Activated CD4-positive, alpha-beta T cell treated with anti-CD3 and anti-CD28 coated beads, Interleukin-2, amount 50 U/mL, for 24 hours (primary cell): ENCODE measurements at regions not wholly inside any gene's neighbourhood (a gene's known extent, or its start where the extent isn't known, plus 50 kb on each side); places are given as distances from the start of the nearest gene placed in this dataset.

Experiments used
- DNase-seq, 2 donors: peaks; one replicate each; pipeline ENCODE4 v3.0.0-alpha.2; 2020; ENCODE audit warnings: low read depth in 1 of 2, low spot score in 1 of 2

DNA sequence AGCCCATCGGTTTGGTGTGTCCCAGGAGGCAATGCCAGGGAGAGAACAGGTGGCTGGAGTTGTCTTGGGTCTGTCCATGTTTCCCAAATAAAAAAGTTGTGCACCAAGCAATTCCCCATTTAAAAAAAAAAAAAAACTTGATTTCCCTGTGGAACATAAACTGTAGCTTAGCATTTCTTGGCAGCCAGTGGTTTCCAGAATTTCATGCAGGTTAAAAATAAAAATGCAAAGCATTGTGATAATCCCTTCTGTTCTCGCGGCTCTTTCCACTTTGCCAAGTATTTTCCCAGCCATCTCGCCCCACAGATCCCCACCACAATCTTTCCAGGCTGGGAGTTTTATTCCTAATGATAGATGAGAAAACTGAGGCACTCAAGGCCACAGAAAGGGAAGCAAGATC lies 51.4 kb upstream of the MSX1 start:
- DNase-seq: no peak

DNA sequence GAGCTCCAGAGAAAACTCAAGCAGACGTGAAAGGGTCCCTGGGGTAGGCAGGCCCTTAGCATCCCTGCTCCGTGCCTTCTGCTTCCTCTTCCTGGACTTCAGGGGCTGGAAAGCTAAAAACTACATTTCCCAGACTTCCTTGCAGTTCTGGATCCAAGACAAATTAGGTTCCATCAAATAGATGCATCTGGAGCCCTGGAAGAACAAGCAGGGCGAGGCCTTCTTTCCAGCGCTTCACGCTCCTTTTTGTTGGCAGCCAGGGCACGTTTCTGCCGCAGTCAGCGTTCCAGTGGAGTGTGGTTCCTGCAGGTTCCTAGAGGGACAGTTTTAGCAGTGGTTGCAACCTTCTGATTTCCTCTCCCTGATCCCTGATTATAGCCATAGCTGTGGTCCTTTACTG lies 53.6 kb upstream of the MSX1 start:
- DNase-seq: no peak

DNA sequence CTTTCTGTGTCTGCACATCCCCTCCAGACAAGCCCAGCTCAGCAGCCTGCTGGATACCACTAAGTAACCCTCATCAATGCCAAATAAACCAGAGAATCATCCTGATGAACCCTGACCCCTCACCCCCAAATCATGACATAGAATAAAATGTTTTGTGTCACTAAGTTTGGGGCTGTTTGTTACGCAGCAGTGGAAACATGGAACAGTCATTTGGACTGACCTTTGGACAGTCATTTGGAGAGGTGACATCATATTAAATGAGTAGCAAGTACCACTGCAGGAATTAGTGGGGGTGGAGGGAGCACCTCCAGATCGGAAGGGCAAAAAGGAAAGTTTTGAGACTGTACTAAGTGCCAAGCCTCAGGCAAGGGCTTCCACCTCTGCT lies 55.6 kb upstream of the MSX1 start:
- DNase-seq: no peak

- DNase-seq: no peak
Measured at GRCh38 chr4:4803216-4803911, 56.1 kb upstream of the MSX1 start.

GRCh38 chr4:4800646-4801408 lies 58.6 kb upstream of the MSX1 start:
- no peak for DNase-seq

DNA sequence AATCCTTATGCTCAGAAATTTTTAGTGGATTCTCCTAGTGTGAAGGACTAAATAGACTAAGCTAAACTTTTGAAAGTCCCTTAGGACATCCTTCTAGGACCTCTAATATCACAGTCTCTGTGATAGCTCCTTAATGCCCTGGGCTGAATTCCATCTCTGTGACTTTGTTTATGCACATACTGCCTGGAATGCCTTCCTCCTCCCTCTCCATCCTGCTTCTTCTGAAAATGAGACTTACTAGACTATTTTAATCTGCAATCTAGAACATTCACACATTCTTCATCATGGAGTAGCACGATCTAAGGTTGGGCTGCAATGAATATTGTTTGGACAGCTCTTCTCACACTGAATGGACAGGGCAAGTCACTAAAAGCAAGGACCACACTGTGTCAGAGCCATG lies 65.0 kb upstream of the MSX1 start:
- no peak for DNase-seq

DNA sequence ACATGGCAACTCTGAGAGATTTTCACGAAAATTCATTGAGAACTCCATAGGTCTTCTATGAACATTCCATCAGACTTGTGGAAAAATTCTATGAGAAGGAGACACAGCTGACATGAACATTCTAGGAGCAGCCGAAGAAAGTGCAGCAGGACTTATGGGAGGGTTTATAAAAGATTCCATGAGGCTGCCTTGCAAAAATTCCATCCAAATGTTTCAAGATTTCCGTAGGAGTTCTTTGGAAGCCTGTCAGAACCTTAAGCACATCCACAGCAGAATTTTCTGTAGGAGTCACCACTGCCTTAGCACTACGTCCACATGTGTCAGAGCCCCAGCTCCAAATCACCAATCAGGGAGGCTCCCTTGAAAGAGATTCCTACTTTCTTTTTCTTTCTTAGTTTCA lies 67.0 kb upstream of the MSX1 start:
- DNase-seq: no peak

DNA sequence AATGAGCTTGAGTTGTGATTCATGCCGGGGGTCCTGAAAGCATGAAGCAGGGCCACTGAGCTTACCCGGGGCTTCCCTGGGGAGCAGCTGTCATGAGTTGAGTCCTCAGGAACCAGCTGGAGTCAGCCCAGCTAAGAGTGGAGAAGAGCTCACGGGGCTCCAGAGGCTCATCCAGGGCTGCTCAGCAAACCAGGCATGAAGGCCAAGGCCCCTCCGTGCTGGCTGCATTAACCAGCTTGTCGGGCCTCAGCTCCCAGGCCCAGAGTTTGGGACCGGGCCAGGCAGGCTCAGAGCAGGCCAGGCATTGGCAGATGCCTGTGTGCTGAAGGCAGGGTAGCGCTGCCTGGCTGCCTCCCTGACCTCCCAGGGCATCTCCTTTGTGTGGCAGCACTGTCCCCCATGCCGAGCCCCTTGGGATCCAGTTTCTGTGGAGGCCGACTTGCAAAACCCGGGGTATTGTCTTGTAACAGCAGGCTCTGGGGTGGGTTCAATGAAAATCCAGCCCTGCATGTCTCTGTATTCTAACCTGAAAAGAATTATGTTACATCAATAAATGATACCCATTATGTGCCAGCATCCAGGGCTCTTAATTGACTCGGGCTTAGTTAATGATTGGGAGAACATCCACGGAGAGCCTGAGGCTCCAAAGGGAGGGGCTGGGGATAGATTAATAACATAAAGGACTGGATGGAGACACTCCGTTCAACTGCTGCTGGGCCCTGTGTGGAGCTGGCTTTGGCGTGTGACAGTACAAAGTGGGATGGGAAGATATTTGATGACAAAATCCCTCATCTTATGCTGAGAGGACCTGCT lies 68.0 kb upstream of the MSX1 start:
- no peak for DNase-seq

DNA sequence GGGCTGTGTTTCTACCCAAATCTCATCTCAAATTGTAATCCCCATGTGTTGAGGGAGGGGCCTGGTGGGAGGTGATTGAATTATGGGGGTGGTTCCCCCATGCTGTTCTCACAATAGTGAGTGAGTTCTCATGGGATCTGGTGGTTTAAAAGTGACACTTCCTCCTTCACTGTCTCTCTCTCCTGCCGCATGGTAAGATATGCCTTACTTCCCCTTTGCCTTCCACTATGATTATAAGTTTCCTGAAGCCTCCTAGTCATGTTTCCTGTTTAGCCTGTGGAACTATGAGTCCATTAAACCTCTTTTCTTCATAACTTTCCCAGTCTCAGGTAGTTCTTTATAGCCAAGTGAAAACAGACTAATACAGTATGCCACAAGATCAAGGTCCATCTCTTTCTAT lies 70.0 kb upstream of the MSX1 start:
- DNase-seq: no peak

- no peak for DNase-seq
Measured at GRCh38 chr4:4788573-4788972, 70.9 kb upstream of the MSX1 start.

GRCh38 chr4:4787421-4787820 lies 72.0 kb upstream of the MSX1 start:
- no peak for DNase-seq

GRCh38 chr4:4784379-4784778 lies 75.1 kb upstream of the MSX1 start:
- no peak for DNase-seq

DNA sequence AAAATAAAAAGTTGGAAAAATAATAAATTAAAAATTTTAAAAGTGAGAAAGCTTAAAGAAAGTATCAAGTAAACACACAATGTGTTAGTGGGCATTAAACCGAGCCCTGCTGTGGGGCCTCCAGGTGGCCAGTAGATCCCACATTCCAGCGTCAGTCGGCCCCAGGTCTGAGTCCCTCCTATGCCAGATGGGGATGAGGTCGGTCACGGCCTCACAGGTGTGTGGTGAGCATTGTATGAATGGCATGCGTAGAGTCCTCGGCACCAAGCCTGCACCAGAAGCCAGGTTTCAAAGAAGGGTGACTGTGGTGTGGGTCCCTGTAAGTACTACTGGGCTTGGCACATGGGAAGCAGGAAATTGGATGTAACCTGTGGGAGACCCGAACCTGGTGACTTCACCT lies 75.6 kb upstream of the MSX1 start:
- DNase-seq: no peak

- no peak for DNase-seq
Measured at GRCh38 chr4:4782969-4783368, 76.5 kb upstream of the MSX1 start.

- DNase-seq: no peak
Measured at GRCh38 chr4:4781936-4782707, 77.3 kb upstream of the MSX1 start.

DNA sequence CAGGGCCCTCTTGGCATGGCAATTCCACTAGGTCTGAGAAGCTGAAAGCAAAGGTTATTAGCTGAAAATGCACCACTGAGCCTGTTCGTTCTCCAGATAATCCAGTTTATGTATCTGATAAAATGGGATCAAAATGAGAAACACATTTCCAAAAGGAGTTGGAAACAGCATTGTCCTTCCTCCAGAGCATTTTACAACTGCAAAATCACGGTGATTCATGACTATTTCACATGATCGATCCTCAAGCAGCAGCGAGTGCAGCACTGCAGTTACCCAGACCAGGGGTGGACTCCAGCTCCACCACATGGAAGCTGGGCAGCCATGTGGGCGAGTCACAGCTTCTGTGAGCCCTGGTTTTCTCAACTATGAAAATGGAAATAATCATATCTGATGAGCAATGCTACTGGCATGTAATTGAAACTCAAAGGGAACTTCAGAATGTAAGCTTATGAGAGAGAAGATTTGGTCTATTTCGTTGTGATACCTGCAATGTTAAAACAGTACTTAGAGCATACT lies 78.7 kb upstream of the MSX1 start:
- DNase-seq: no peak

- DNase-seq: no peak
Measured at GRCh38 chr4:4779486-4779885, 80.0 kb upstream of the MSX1 start.

- DNase-seq: no peak
Measured at GRCh38 chr4:4779054-4779453, 80.4 kb upstream of the MSX1 start.

GRCh38 chr4:4778554-4778953 lies 80.9 kb upstream of the MSX1 start:
- no peak for DNase-seq

- no peak for DNase-seq
Measured at GRCh38 chr4:4776934-4777333, 82.5 kb upstream of the MSX1 start.

GRCh38 chr4:4776335-4776734 lies 83.1 kb upstream of the MSX1 start:
- DNase-seq: no peak
